WTC11 (cell line): ENCODE measurements at regions not wholly inside any gene's neighbourhood (a gene's known extent, or its start where the extent isn't known, plus 50 kb on each side); places are given as distances from the start of the nearest gene placed in this dataset.

Source experiments
- ATAC-seq: fragments of 200-7000 bp; cut with Tn5 transposase; 2 replicates; pipeline ENCODE4 v1.10.0; 2021; ENCODE audit warnings: mild to moderate bottlenecking, moderate library complexity
- CTCF ChIA-PET: fragments of 300-600 bp; sonication (Branson Sonifier 250); formaldehyde crosslinking; loops from one replicate; lab custom pipeline; 2021; ENCODE audit warnings: antibody characterized with exemption; lab: Charles Lee
- POLR2A ChIA-PET: fragments of 350-600 bp; sonication (Branson Sonifier 250); formaldehyde crosslinking; loops from one replicate; lab custom pipeline; 2021; ENCODE audit warnings: antibody characterized with exemption; lab: Charles Lee
- DNase-seq: peaks from one replicate; pipeline ENCODE4 v3.0.0; 2021; ENCODE audit warnings: low spot score
- H3K27ac Mint-ChIP-seq: 2 replicates; pipeline ENCODE4 v1.8.0; 2021; ENCODE audit warnings: mixed read lengths
- H3K27me3 Mint-ChIP-seq: 2 replicates; pipeline ENCODE4 v1.8.0; 2021; ENCODE audit warnings: low read depth, mild to moderate bottlenecking, moderate library complexity, mixed read lengths
- H3K36me3 Mint-ChIP-seq: 2 replicates; pipeline ENCODE4 v1.8.0; 2021; ENCODE audit warnings: mixed read lengths
- H3K4me1 Mint-ChIP-seq: 2 replicates; pipeline ENCODE4 v1.8.0; 2022; ENCODE audit warnings: mixed read lengths
- H3K4me3 Mint-ChIP-seq: 2 replicates; pipeline ENCODE4 v1.8.0; 2021; ENCODE audit warnings: mild to moderate bottlenecking, moderate library complexity, mixed read lengths
- H3K9me3 Mint-ChIP-seq: 2 replicates; pipeline ENCODE4 v1.8.0; 2021; ENCODE audit warnings: mixed read lengths
- CREB1 ChIP-seq: sonication (generic); formaldehyde crosslinking; IDR thresholded peaks from 2 replicates; pipeline ENCODE4 v1.8.0; 2023; ENCODE audit warnings: mild to moderate bottlenecking, missing genetic modification reagents
- FOXJ3 ChIP-seq: sonication (generic); formaldehyde crosslinking; IDR thresholded peaks from 2 replicates; pipeline ENCODE4 v1.9.0; 2021; ENCODE audit warnings: missing genetic modification reagents, mild to moderate bottlenecking, borderline replicate concordance
- GTF2I ChIP-seq: fragments of 250-450 bp; sonication (Bioruptor Pico); conservative IDR thresholded peaks from 2 replicates; pipeline ENCODE4 v1.4.0; 2021; ENCODE audit warnings: mild to moderate bottlenecking
- HMGA2 ChIP-seq: fragments of 250-450 bp; sonication (Bioruptor Pico); IDR thresholded peaks from 2 replicates; pipeline ENCODE4 v1.4.0; 2021; ENCODE audit warnings: mild to moderate bottlenecking, moderate library complexity
- SMAD4 ChIP-seq: sonication (generic); formaldehyde crosslinking; IDR thresholded peaks from 2 replicates; pipeline ENCODE4 v1.8.0; 2022; ENCODE audit warnings: mild to moderate bottlenecking, missing genetic modification reagents
- TCF7 ChIP-seq: sonication (generic); formaldehyde crosslinking; IDR thresholded peaks from 2 replicates; pipeline ENCODE4 v1.8.0; 2022; ENCODE audit warnings: mild to moderate bottlenecking, low read depth, missing genetic modification reagents, moderate library complexity
- TP53 ChIP-seq: sonication (generic); formaldehyde crosslinking; IDR thresholded peaks from 2 replicates; pipeline ENCODE4 v1.8.1; 2023; ENCODE audit warnings: mild to moderate bottlenecking, missing genetic modification reagents
- TF ChIP-seq, protein P1 (sequence below): sonication (generic); formaldehyde crosslinking; IDR thresholded peaks from 2 replicates; pipeline ENCODE4 v1.8.0; 2023; ENCODE audit warnings: missing genetic modification reagents, mild to moderate bottlenecking, borderline replicate concordance
- TF ChIP-seq, protein P2 (sequence below): sonication (generic); formaldehyde crosslinking; IDR thresholded peaks from 2 replicates; pipeline ENCODE4 v1.8.1; 2023; ENCODE audit warnings: mild to moderate bottlenecking, missing genetic modification reagents, borderline replicate concordance
- TF ChIP-seq, protein P3 (sequence below): sonication (generic); formaldehyde crosslinking; conservative IDR thresholded peaks from 2 replicates; pipeline ENCODE4 v1.8.1; 2023; ENCODE audit warnings: mild to moderate bottlenecking, low read depth, missing genetic modification reagents, moderate library complexity
- TF ChIP-seq, protein P4 (sequence below): sonication (generic); formaldehyde crosslinking; conservative IDR thresholded peaks from 2 replicates; pipeline ENCODE4 v1.8.1; 2022; ENCODE audit warnings: mild to moderate bottlenecking, missing genetic modification reagents
- TF ChIP-seq, protein P5 (sequence below): sonication (generic); formaldehyde crosslinking; IDR thresholded peaks from 2 replicates; pipeline ENCODE4 v1.8.1; 2023; ENCODE audit warnings: mild to moderate bottlenecking, moderate library complexity, missing genetic modification reagents

DNA sequence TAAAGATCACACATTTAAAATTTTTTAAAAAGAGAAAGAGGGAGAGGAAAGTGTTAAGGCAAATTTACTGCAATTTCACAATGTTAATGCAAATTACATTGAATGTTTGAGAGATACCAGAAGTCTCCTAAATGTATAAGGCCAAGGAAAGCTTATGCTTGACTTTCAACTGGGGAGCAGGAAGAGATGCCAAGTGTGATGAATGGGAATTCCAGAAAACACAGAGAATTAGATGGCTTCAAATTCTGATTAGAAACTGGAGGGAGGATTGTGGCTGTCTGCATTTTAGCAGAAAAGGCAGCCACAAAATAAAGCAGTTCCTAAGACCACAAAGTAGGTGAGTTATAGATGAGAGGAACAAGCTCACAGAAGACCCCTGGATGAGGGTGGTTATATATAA lies 328.3 kb upstream of the CITED2 start (continued):
- TF ChIP-seq, protein P1, sequence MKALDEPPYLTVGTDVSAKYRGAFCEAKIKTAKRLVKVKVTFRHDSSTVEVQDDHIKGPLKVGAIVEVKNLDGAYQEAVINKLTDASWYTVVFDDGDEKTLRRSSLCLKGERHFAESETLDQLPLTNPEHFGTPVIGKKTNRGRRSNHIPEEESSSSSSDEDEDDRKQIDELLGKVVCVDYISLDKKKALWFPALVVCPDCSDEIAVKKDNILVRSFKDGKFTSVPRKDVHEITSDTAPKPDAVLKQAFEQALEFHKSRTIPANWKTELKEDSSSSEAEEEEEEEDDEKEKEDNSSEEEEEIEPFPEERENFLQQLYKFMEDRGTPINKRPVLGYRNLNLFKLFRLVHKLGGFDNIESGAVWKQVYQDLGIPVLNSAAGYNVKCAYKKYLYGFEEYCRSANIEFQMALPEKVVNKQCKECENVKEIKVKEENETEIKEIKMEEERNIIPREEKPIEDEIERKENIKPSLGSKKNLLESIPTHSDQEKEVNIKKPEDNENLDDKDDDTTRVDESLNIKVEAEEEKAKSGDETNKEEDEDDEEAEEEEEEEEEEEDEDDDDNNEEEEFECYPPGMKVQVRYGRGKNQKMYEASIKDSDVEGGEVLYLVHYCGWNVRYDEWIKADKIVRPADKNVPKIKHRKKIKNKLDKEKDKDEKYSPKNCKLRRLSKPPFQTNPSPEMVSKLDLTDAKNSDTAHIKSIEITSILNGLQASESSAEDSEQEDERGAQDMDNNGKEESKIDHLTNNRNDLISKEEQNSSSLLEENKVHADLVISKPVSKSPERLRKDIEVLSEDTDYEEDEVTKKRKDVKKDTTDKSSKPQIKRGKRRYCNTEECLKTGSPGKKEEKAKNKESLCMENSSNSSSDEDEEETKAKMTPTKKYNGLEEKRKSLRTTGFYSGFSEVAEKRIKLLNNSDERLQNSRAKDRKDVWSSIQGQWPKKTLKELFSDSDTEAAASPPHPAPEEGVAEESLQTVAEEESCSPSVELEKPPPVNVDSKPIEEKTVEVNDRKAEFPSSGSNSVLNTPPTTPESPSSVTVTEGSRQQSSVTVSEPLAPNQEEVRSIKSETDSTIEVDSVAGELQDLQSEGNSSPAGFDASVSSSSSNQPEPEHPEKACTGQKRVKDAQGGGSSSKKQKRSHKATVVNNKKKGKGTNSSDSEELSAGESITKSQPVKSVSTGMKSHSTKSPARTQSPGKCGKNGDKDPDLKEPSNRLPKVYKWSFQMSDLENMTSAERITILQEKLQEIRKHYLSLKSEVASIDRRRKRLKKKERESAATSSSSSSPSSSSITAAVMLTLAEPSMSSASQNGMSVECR (CRISPR knock-in tag), result no peak
- TF ChIP-seq, protein P2, sequence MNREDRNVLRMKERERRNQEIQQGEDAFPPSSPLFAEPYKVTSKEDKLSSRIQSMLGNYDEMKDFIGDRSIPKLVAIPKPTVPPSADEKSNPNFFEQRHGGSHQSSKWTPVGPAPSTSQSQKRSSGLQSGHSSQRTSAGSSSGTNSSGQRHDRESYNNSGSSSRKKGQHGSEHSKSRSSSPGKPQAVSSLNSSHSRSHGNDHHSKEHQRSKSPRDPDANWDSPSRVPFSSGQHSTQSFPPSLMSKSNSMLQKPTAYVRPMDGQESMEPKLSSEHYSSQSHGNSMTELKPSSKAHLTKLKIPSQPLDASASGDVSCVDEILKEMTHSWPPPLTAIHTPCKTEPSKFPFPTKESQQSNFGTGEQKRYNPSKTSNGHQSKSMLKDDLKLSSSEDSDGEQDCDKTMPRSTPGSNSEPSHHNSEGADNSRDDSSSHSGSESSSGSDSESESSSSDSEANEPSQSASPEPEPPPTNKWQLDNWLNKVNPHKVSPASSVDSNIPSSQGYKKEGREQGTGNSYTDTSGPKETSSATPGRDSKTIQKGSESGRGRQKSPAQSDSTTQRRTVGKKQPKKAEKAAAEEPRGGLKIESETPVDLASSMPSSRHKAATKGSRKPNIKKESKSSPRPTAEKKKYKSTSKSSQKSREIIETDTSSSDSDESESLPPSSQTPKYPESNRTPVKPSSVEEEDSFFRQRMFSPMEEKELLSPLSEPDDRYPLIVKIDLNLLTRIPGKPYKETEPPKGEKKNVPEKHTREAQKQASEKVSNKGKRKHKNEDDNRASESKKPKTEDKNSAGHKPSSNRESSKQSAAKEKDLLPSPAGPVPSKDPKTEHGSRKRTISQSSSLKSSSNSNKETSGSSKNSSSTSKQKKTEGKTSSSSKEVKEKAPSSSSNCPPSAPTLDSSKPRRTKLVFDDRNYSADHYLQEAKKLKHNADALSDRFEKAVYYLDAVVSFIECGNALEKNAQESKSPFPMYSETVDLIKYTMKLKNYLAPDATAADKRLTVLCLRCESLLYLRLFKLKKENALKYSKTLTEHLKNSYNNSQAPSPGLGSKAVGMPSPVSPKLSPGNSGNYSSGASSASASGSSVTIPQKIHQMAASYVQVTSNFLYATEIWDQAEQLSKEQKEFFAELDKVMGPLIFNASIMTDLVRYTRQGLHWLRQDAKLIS (CRISPR knock-in tag), result no peak
- TF ChIP-seq, protein P3, sequence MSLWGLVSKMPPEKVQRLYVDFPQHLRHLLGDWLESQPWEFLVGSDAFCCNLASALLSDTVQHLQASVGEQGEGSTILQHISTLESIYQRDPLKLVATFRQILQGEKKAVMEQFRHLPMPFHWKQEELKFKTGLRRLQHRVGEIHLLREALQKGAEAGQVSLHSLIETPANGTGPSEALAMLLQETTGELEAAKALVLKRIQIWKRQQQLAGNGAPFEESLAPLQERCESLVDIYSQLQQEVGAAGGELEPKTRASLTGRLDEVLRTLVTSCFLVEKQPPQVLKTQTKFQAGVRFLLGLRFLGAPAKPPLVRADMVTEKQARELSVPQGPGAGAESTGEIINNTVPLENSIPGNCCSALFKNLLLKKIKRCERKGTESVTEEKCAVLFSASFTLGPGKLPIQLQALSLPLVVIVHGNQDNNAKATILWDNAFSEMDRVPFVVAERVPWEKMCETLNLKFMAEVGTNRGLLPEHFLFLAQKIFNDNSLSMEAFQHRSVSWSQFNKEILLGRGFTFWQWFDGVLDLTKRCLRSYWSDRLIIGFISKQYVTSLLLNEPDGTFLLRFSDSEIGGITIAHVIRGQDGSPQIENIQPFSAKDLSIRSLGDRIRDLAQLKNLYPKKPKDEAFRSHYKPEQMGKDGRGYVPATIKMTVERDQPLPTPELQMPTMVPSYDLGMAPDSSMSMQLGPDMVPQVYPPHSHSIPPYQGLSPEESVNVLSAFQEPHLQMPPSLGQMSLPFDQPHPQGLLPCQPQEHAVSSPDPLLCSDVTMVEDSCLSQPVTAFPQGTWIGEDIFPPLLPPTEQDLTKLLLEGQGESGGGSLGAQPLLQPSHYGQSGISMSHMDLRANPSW (CRISPR knock-in tag), result no peak

DNA sequence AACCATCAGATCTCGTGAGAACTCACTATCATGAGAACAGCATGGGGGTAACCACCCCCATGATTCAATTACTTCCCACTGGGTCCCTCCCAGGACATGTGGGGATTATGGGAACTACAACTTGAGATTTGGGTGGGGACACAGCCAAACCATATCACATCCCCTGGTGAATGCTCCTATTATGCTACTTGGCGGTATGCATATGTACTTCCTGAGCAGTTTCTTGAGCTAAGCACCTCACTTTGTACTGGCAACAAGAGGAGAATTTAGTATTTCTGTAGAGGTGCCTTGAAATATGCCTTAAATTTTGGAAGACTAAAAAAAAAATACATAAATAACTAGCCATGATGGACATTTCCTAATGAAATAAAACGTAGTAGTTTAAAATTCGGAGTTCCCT lies 327.2 kb upstream of the CITED2 start:
- no peak for DNase-seq
- no peaks in the 10 kb centered on the region for H3K4me1 Mint-ChIP-seq
- ChIA-PET POLR2A (no interaction called here), CTCF (no interaction called here)
- no peak overlapping the region for H3K27ac Mint-ChIP-seq
- H3K36me3 Mint-ChIP-seq, result peaks cover 7% of the 10 kb centered on the region
- H3K9me3 Mint-ChIP-seq, result peaks cover 25% of the 10 kb centered on the region
- no peak overlapping the region for H3K4me3 Mint-ChIP-seq
- TF ChIP-seq, protein P4, sequence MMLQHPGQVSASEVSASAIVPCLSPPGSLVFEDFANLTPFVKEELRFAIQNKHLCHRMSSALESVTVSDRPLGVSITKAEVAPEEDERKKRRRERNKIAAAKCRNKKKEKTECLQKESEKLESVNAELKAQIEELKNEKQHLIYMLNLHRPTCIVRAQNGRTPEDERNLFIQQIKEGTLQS (CRISPR knock-in tag), result no peak
- TF ChIP-seq FOXJ3 (CRISPR knock-in tag) (no peak), CREB1 (CRISPR knock-in tag) (no peak), TCF7 (no peak), SMAD4 (CRISPR knock-in tag) (no peak), GTF2I (CRISPR knock-in tag) (no peak), TP53 (CRISPR knock-in tag) (no peak), HMGA2 (no peak)
- TF ChIP-seq, protein P5, sequence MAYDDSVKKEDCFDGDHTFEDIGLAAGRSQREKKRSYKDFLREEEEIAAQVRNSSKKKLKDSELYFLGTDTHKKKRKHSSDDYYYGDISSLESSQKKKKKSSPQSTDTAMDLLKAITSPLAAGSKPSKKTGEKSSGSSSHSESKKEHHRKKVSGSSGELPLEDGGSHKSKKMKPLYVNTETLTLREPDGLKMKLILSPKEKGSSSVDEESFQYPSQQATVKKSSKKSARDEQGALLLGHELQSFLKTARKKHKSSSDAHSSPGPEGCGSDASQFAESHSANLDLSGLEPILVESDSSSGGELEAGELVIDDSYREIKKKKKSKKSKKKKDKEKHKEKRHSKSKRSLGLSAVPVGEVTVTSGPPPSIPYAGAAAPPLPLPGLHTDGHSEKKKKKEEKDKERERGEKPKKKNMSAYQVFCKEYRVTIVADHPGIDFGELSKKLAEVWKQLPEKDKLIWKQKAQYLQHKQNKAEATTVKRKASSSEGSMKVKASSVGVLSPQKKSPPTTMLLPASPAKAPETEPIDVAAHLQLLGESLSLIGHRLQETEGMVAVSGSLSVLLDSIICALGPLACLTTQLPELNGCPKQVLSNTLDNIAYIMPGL (CRISPR knock-in tag), result no peak
- no peaks in the 10 kb centered on the region for H3K27me3 Mint-ChIP-seq
- no peak for ATAC-seq
